Neural cell (in vitro differentiated cells): ENCODE measurements at regions not wholly inside any gene's neighbourhood (a gene's known extent, or its start where the extent isn't known, plus 50 kb on each side); places are given as distances from the start of the nearest gene placed in this dataset.

Experiments used
- CTCF ChIP-seq: fragments of 450-650 bp; IDR thresholded peaks from 2 replicates; pipeline ENCODE4 v1.5.1; 2014; ENCODE audit warnings: antibody characterized with exemption, mild to moderate bottlenecking, moderate library complexity; ENCODE audit not compliant: poor library complexity, severe bottlenecking
- EP300 ChIP-seq: fragments of 450-650 bp; conservative IDR thresholded peaks from 2 replicates; pipeline ENCODE4 v1.6.1; 2014; ENCODE audit warnings: antibody characterized with exemption, mild to moderate bottlenecking, moderate library complexity; ENCODE audit not compliant: poor library complexity, severe bottlenecking
- EZH2 ChIP-seq: fragments of 200-600, 300-800 bp; shearing (Covaris generic), sonication (generic); IDR thresholded peaks from 2 replicates; pipeline ENCODE4 v1.6.1; 2014; ENCODE audit warnings: antibody characterized with exemption, low read length, borderline replicate concordance, mild to moderate bottlenecking; ENCODE audit not compliant: insufficient read depth, poor library complexity, severe bottlenecking

GRCh38 chr16:86073103-86073625 is 174.2 kb downstream of the IRF8 start:
- TF ChIP-seq EZH2 (no peak), CTCF (no peak), EP300 (no peak)
